MM.1S (cell line): ENCODE measurements at regions not wholly inside any gene's neighbourhood (a gene's known extent, or its start where the extent isn't known, plus 50 kb on each side); places are given as distances from the start of the nearest gene placed in this dataset.

Experiments
- DNase-seq: peaks from one replicate; pipeline ENCODE4 v3.0.0-alpha.2; 2015
- H2AFZ ChIP-seq: fragments of 300-600 bp; sonication (generic); 2 replicates; pipeline ENCODE4 v1.6.0; 2016; ENCODE audit warnings: antibody characterized with exemption, low read length
- H3F3A ChIP-seq: fragments of 300-600 bp; sonication (generic); 2 replicates; pipeline ENCODE4 v1.6.1; 2016; ENCODE audit warnings: mild to moderate bottlenecking, antibody characterized with exemption, low read length, moderate library complexity, mixed read lengths; ENCODE audit not compliant: insufficient read depth
- H3K27ac ChIP-seq: fragments of 300-600 bp; sonication (generic); 2 replicates; pipeline ENCODE4 v1.5.1; 2016; ENCODE audit warnings: mild to moderate bottlenecking, low read length
- H3K27me3 ChIP-seq: fragments of 300-600 bp; sonication (generic); replicated peaks from 2 replicates; pipeline ENCODE4 v1.6.0; 2016; ENCODE audit warnings: low read length; ENCODE audit not compliant: insufficient read depth
- H3K36me3 ChIP-seq: fragments of 300-600 bp; sonication (generic); replicated peaks from 2 replicates; pipeline ENCODE4 v1.6.1; 2016; ENCODE audit warnings: mild to moderate bottlenecking, low read length, mixed read lengths; ENCODE audit not compliant: insufficient read depth
- H3K4me1 ChIP-seq: fragments of 300-600 bp; sonication (generic); 2 replicates; pipeline ENCODE4 v1.6.1; 2016; ENCODE audit warnings: low read length, mixed read lengths
- H3K4me2 ChIP-seq: fragments of 300-600 bp; sonication (generic); 2 replicates; pipeline ENCODE4 v1.6.0; 2016; ENCODE audit warnings: low read depth, low read length
- H3K4me3 ChIP-seq: fragments of 300-600 bp; sonication (generic); 2 replicates; pipeline ENCODE4 v1.5.1; 2016; ENCODE audit warnings: low read length, mixed read lengths
- H3K79me2 ChIP-seq: fragments of 300-600 bp; sonication (generic); 2 replicates; pipeline ENCODE4 v1.6.1; 2016; ENCODE audit warnings: mixed run types, low read length, mixed read lengths
- H3K9ac ChIP-seq: fragments of 300-600 bp; sonication (generic); 2 replicates; pipeline ENCODE4 v1.6.1; 2016; ENCODE audit warnings: low read length, mixed read lengths
- H3K9me2 ChIP-seq: fragments of 300-600 bp; sonication (generic); replicated peaks from 2 replicates; pipeline ENCODE4 v1.6.1; 2016; ENCODE audit warnings: mild to moderate bottlenecking, low read length, mixed read lengths; ENCODE audit not compliant: insufficient read depth
- H3K9me3 ChIP-seq: fragments of 300-600 bp; sonication (generic); replicated peaks from 2 replicates; pipeline ENCODE4 v1.6.1; 2016; ENCODE audit warnings: mild to moderate bottlenecking, low read length, mixed read lengths; ENCODE audit not compliant: insufficient read depth
- H4K20me1 ChIP-seq: fragments of 300-600 bp; sonication (generic); 2 replicates; pipeline ENCODE4 v1.6.1; 2016; ENCODE audit warnings: mild to moderate bottlenecking, low read length, moderate library complexity, mixed read lengths; ENCODE audit not compliant: insufficient read depth
- CTCF ChIP-seq: fragments of 300-600 bp; sonication (generic); IDR thresholded peaks from 2 replicates; pipeline ENCODE4 v1.5.1; 2016; ENCODE audit warnings: antibody characterized with exemption, low read length, mixed read lengths
- EZH2 ChIP-seq: fragments of 300-600 bp; sonication (generic); optimal IDR thresholded peaks from 2 replicates; pipeline ENCODE3; 2017; ENCODE audit warnings: low read depth, mild to moderate bottlenecking, antibody characterized with exemption, low read length, mixed read lengths
- EZH2phosphoT487 ChIP-seq: fragments of 300-600 bp; sonication (generic); IDR thresholded peaks from 2 replicates; pipeline ENCODE4 v1.6.1; 2018; ENCODE audit warnings: antibody characterized with exemption, low read length

- H3K9me3 ChIP-seq, result no peaks in the 10 kb centered on the region
- H3K27ac ChIP-seq, result no peak overlapping the region
- H3K27me3 ChIP-seq, result no peaks in the 10 kb centered on the region
- DNase-seq, result no peak
- H3K4me3 ChIP-seq, result no peak overlapping the region
- no peak overlapping the region for H3K9ac ChIP-seq
- no peaks in the 10 kb centered on the region for H3K36me3 ChIP-seq
- H3K9me2 ChIP-seq, result no peaks in the 10 kb centered on the region
- no peaks in the 10 kb centered on the region for H3K79me2 ChIP-seq
- TF ChIP-seq CTCF (no peak), EZH2 (no peak), EZH2phosphoT487 (no peak)
- H2AFZ ChIP-seq, result no peak overlapping the region
- H4K20me1 ChIP-seq, result no peaks in the 10 kb centered on the region
- no peak overlapping the region for H3K4me2 ChIP-seq
- H3K4me1 ChIP-seq, result no peaks in the 10 kb centered on the region
- H3F3A ChIP-seq, result no peaks in the 10 kb centered on the region
These were observed 62.8 kb upstream of the ITSN2 start for GRCh38 chr2:24423095-24423494.

GRCh38 chr2:24421668-24422067 lies 61.3 kb upstream of the ITSN2 start:
- no peaks in the 10 kb centered on the region for H3K4me1 ChIP-seq
- H3K27ac ChIP-seq, result no peak overlapping the region
- H3K4me2 ChIP-seq, result no peak overlapping the region
- no peak overlapping the region for H3K9ac ChIP-seq
- DNase-seq, result peak; percentile 29
- no peaks in the 10 kb centered on the region for H3K27me3 ChIP-seq
- H4K20me1 ChIP-seq, result no peaks in the 10 kb centered on the region
- H3F3A ChIP-seq, result no peaks in the 10 kb centered on the region
- H3K4me3 ChIP-seq, result no peak overlapping the region
- H3K9me3 ChIP-seq, result no peaks in the 10 kb centered on the region
- no peaks in the 10 kb centered on the region for H3K36me3 ChIP-seq
- H2AFZ ChIP-seq, result no peak overlapping the region
- H3K9me2 ChIP-seq, result no peaks in the 10 kb centered on the region
- TF ChIP-seq CTCF, result peak; percentile 55
- TF ChIP-seq EZH2phosphoT487, result no peak
- TF ChIP-seq EZH2, result no peak
- no peaks in the 10 kb centered on the region for H3K79me2 ChIP-seq

- H3K79me2 ChIP-seq, result no peaks in the 10 kb centered on the region
- no peak overlapping the region for H2AFZ ChIP-seq
- H3K27me3 ChIP-seq, result no peaks in the 10 kb centered on the region
- H3K36me3 ChIP-seq, result no peaks in the 10 kb centered on the region
- H3K9me2 ChIP-seq, result no peaks in the 10 kb centered on the region
- H4K20me1 ChIP-seq, result no peaks in the 10 kb centered on the region
- no peak overlapping the region for H3K4me2 ChIP-seq
- no peak overlapping the region for H3K4me3 ChIP-seq
- H3K9me3 ChIP-seq, result no peaks in the 10 kb centered on the region
- H3K27ac ChIP-seq, result no peak overlapping the region
- no peaks in the 10 kb centered on the region for H3F3A ChIP-seq
- no peaks in the 10 kb centered on the region for H3K4me1 ChIP-seq
- no peak for DNase-seq
- TF ChIP-seq EZH2phosphoT487, result no peak
- TF ChIP-seq CTCF, result no peak
- no peak for TF ChIP-seq EZH2
- no peak overlapping the region for H3K9ac ChIP-seq
These were observed 60.0 kb upstream of the ITSN2 start for GRCh38 chr2:24420373-24420772.
